ENCODE measurements at regions not wholly inside any gene's neighbourhood (a gene's known extent, or its start where the extent isn't known, plus 50 kb on each side); places are given as distances from the start of the nearest gene placed in this dataset.
"Not testable (repeated sequence)": the region's sequence is repeated elsewhere in the genome, so short reads cannot be mapped to it uniquely, and the experiment has no call there.

GRCh38 chr10:27341001-27341400 is 100.4 kb upstream of the ACBD5 start:
- H3K4me1 ChIP-seq (ENCODE audit: control insufficient read depth, insufficient read depth, low read length): peaks cover 4% of the 10 kb centered on the region; the same call in 1 of the 2 replicates
- H3K4me3 ChIP-seq (ENCODE audit: low read depth, low read length): no peak overlapping the region
- CTCF ChIA-PET: no interaction called here
- H3K27ac ChIP-seq (ENCODE audit: extremely low read depth, low read depth, low read length): no peak overlapping the region
- TF ChIP-seq EGR2 (tag by site-specific recombination; IDR thresholded peaks at IDR 0.05; ENCODE audit: low read depth) (no peak), ZNF426 (tag by site-specific recombination; IDR thresholded peaks at IDR 0.05) (no peak), ZIC2 (tag by site-specific recombination; IDR thresholded peaks at IDR 0.05) (no peak), ZNF223 (tag by site-specific recombination; IDR thresholded peaks at IDR 0.05) (no peak), ZNF335 (tag by site-specific recombination; conservative IDR thresholded peaks at IDR 0.05) (peak; percentile 59), ZNF549 (tag by site-specific recombination; IDR thresholded peaks at IDR 0.05) (no peak), ZNF169 (tag by site-specific recombination; IDR thresholded peaks at IDR 0.05) (no peak), ZNF623 (tag by site-specific recombination; IDR thresholded peaks at IDR 0.05) (no peak), ZNF626 (tag by site-specific recombination; IDR thresholded peaks at IDR 0.05) (no peak), ZBTB48 (tag by site-specific recombination; IDR thresholded peaks at IDR 0.05) (no peak), ZNF664 (tag by site-specific recombination; IDR thresholded peaks at IDR 0.05) (no peak), ZNF747 (tag by site-specific recombination; IDR thresholded peaks at IDR 0.05) (no peak), ZNF274 (IDR thresholded peaks at IDR 0.05; ENCODE audit: low read length) (no peak), ZNF274 (tag by site-specific recombination; IDR thresholded peaks at IDR 0.05; ENCODE audit: borderline replicate concordance) (no peak), ZNF133 (tag by site-specific recombination; IDR thresholded peaks at IDR 0.05) (no peak), PRDM1 (tag by site-specific recombination; IDR thresholded peaks at IDR 0.05) (0 out of 2 replicates have a peak, but pooled peaks have one; percentile 27)
- no peaks in the 10 kb centered on the region for H3K9me3 ChIP-seq (ENCODE audit: control insufficient read depth, insufficient read depth, low read depth, low read length)
- POLR2A ChIA-PET: no interaction called here
- no peaks in the 10 kb centered on the region for H3K36me3 ChIP-seq (ENCODE audit: control insufficient read depth in 2 of 2, insufficient read depth in 1 of 2, low read length in 2 of 2)

GRCh38 chr10:27335246-27335645 is 94.6 kb upstream of the ACBD5 start:
- H3K4me3 ChIP-seq (ENCODE audit: low read depth, low read length); POLR2A ChIA-PET; H3K27ac ChIP-seq (ENCODE audit: extremely low read depth, low read depth, low read length); CTCF ChIA-PET; H3K9me3 ChIP-seq (ENCODE audit: control insufficient read depth, insufficient read depth, low read depth, low read length); H3K4me1 ChIP-seq (ENCODE audit: control insufficient read depth, insufficient read depth, low read length); H3K36me3 ChIP-seq (ENCODE audit: control insufficient read depth in 2 of 2, insufficient read depth in 1 of 2, low read length in 2 of 2): not testable (repeated sequence)

- ChIA-PET POLR2A (no interaction called here), CTCF (interaction anchor here (0.7 to 1.6 kb wide), 2 partner anchors 14 to 31 kb away, joined by 3 to 4 read pairs; no protein-coding TSS in a partner anchor)
- no peak for TF ChIP-seq ZBTB48 (tag by site-specific recombination; IDR thresholded peaks at IDR 0.05)
- TF ChIP-seq KLF17 (tag by site-specific recombination; IDR thresholded peaks at IDR 0.05): no peak
- no peak for TF ChIP-seq ZNF2 (tag by site-specific recombination; IDR thresholded peaks at IDR 0.05)
- no peak for TF ChIP-seq ZEB2 (tag by site-specific recombination; IDR thresholded peaks at IDR 0.05)
- TF ChIP-seq ZNF639 (tag by site-specific recombination; IDR thresholded peaks at IDR 0.05): no peak
- TF ChIP-seq ZNF48 (tag by site-specific recombination; IDR thresholded peaks at IDR 0.05): no peak
- TF ChIP-seq ZNF707 (tag by site-specific recombination; IDR thresholded peaks at IDR 0.05): no peak
- TF ChIP-seq ZNF133 (tag by site-specific recombination; IDR thresholded peaks at IDR 0.05): no peak
- Histone ChIP-seq H3K27ac (ENCODE audit: extremely low read depth, low read depth, low read length) (no peak overlapping the region), H3K9me3 (ENCODE audit: control insufficient read depth, insufficient read depth, low read depth, low read length) (no peaks in the 10 kb centered on the region), H3K36me3 (ENCODE audit: control insufficient read depth in 2 of 2, insufficient read depth in 1 of 2, low read length in 2 of 2) (no peaks in the 10 kb centered on the region), H3K4me1 (ENCODE audit: control insufficient read depth, insufficient read depth, low read length) (no peaks in the 10 kb centered on the region), H3K4me3 (ENCODE audit: low read depth, low read length) (no peak overlapping the region)
These were observed 89.5 kb upstream of the ACBD5 start for GRCh38 chr10:27330074-27330473.

All from HEK293 (cell line).